Neural cell (in vitro differentiated cells): ENCODE measurements at regions not wholly inside any gene's neighbourhood (a gene's known extent, or its start where the extent isn't known, plus 50 kb on each side); places are given as distances from the start of the nearest gene placed in this dataset.

Source experiments
- H2AFZ ChIP-seq: fragments of 200-600, 300-800 bp; sonication (generic), shearing (Covaris generic); 2 replicates; pipeline ENCODE4 v1.6.0; 2014; ENCODE audit warnings: low read depth, mild to moderate bottlenecking, antibody characterized with exemption, low read length, moderate library complexity
- H3F3A ChIP-seq: fragments of 200-600 bp; shearing (Covaris generic); 2 replicates; pipeline ENCODE4 v1.6.1; 2016; ENCODE audit warnings: mild to moderate bottlenecking, moderate library complexity, mixed read lengths, antibody characterized with exemption, low read length; ENCODE audit not compliant: insufficient read depth, poor library complexity, severe bottlenecking
- H3K27ac ChIP-seq: fragments of 200-600, 300-800 bp; sonication (generic), shearing (Covaris generic); 2 replicates; pipeline ENCODE4 v1.5.1; 2014; ENCODE audit warnings: mild to moderate bottlenecking, low read length, moderate library complexity
- H3K27me3 ChIP-seq: fragments of 300-800, 200-600 bp; sonication (generic), shearing (Covaris generic); 2 replicates; pipeline ENCODE4 v1.6.0; 2014; ENCODE audit warnings: mild to moderate bottlenecking, low read depth, low read length, moderate library complexity; ENCODE audit not compliant: insufficient read depth
- H3K36me3 ChIP-seq: fragments of 300-800, 200-600 bp; sonication (generic), shearing (Covaris generic); 2 replicates; pipeline ENCODE4 v1.5.1; 2014; ENCODE audit warnings: mild to moderate bottlenecking, antibody characterized with exemption, low read length, moderate library complexity; ENCODE audit not compliant: insufficient read depth
- H3K4me2 ChIP-seq: fragments of 300-800, 200-600 bp; sonication (generic), shearing (Covaris generic); 2 replicates; pipeline ENCODE4 v1.6.0; 2014; ENCODE audit warnings: mild to moderate bottlenecking, low read length
- H3K4me3 ChIP-seq: fragments of 300-800, 200-600 bp; sonication (generic), shearing (Covaris generic); 2 replicates; pipeline ENCODE4 v1.5.1; 2014; ENCODE audit warnings: mild to moderate bottlenecking, low read length, moderate library complexity
- H3K79me2 ChIP-seq: fragments of 200-600 bp; shearing (Covaris generic); replicated peaks from 2 replicates; pipeline ENCODE4 v1.6.0; 2014; ENCODE audit warnings: mild to moderate bottlenecking, low read length, moderate library complexity; ENCODE audit not compliant: insufficient read depth
- H3K9ac ChIP-seq: fragments of 300-800, 200-600 bp; sonication (generic), shearing (Covaris generic); 2 replicates; pipeline ENCODE4 v1.6.1; 2016; ENCODE audit warnings: mild to moderate bottlenecking, low read length, mixed read lengths
- H3K9me2 ChIP-seq: fragments of 200-600 bp; shearing (Covaris generic); 2 replicates; pipeline ENCODE4 v1.6.1; 2016; ENCODE audit warnings: mild to moderate bottlenecking, low read length, mixed read lengths; ENCODE audit not compliant: insufficient read depth
- H3K9me3 ChIP-seq: fragments of 200-600, 300-800 bp; sonication (generic), shearing (Covaris generic); 2 replicates; pipeline ENCODE4 v1.6.1; 2016; ENCODE audit warnings: mild to moderate bottlenecking, mixed run types, low read length, moderate library complexity, mixed read lengths
- H4K20me1 ChIP-seq: fragments of 200-600 bp; shearing (Covaris generic); 2 replicates; pipeline ENCODE4 v1.6.1; 2016; ENCODE audit warnings: mild to moderate bottlenecking, mixed run types; ENCODE audit not compliant: insufficient read depth
- EP300 ChIP-seq: fragments of 450-650 bp; conservative IDR thresholded peaks from 2 replicates; pipeline ENCODE4 v1.6.1; 2014; ENCODE audit warnings: antibody characterized with exemption, mild to moderate bottlenecking, moderate library complexity; ENCODE audit not compliant: poor library complexity, severe bottlenecking
- EZH2 ChIP-seq: fragments of 200-600, 300-800 bp; shearing (Covaris generic), sonication (generic); IDR thresholded peaks from 2 replicates; pipeline ENCODE4 v1.6.1; 2014; ENCODE audit warnings: antibody characterized with exemption, low read length, borderline replicate concordance, mild to moderate bottlenecking; ENCODE audit not compliant: insufficient read depth, poor library complexity, severe bottlenecking
- MXI1 ChIP-seq: fragments of 450-650 bp; conservative IDR thresholded peaks from 2 replicates; pipeline ENCODE4 v1.6.1; 2014; ENCODE audit warnings: antibody characterized with exemption, mild to moderate bottlenecking; ENCODE audit not compliant: poor library complexity, severe bottlenecking
- POLR2AphosphoS5 ChIP-seq: IDR thresholded peaks from 2 replicates; pipeline ENCODE4 v1.6.1; 2012
- RAD21 ChIP-seq: fragments of 450-650 bp; conservative IDR thresholded peaks from 2 replicates; pipeline ENCODE4 v1.6.1; 2014; ENCODE audit warnings: antibody characterized with exemption, mild to moderate bottlenecking, moderate library complexity
- SMC3 ChIP-seq: fragments of 450-650 bp; conservative IDR thresholded peaks from 2 replicates; pipeline ENCODE4 v1.6.1; 2014; ENCODE audit warnings: antibody characterized with exemption, mild to moderate bottlenecking, moderate library complexity; ENCODE audit not compliant: poor library complexity
- TAF1 ChIP-seq: IDR thresholded peaks from 2 replicates; pipeline ENCODE4 v1.6.1; 2012; ENCODE audit warnings: low read depth
- TF ChIP-seq, protein P1 (sequence below): fragments of 450-650 bp; IDR thresholded peaks from 2 replicates; pipeline ENCODE4 v1.5.1; 2014; ENCODE audit warnings: antibody characterized with exemption, mild to moderate bottlenecking, moderate library complexity; ENCODE audit not compliant: poor library complexity, severe bottlenecking
- TF ChIP-seq, protein P2 (sequence below): IDR thresholded peaks from 2 replicates; pipeline ENCODE4 v1.6.1; 2012; ENCODE audit warnings: borderline replicate concordance

DNA sequence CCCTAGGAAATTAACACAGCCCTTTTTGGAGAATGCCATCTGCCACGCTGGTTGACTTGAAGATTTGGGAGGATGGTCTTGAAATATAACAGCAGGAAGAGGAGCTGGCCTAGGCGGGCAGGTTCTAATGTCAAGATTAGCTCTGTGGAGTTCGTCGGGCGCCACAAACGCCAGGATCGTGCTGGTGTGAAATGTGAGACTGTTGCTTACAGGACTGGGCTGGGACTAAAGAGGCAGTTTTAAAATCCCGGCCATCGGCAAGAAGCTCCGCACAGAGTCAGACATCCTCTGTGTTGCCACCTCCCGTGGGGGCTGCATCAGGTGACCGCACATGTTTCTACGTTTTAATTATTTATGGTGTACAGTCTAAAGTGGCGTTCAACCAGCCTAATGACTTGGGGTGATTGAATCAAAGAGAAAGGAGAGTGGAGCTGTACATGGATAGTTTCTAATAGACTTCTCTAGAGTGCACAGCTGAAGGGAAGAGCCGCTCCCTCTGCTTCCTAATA, 99.4 kb upstream of the BCL11A start:
- no peak overlapping the region for H3K27ac ChIP-seq
- TF ChIP-seq EZH2 (no peak), EP300 (no peak)

DNA sequence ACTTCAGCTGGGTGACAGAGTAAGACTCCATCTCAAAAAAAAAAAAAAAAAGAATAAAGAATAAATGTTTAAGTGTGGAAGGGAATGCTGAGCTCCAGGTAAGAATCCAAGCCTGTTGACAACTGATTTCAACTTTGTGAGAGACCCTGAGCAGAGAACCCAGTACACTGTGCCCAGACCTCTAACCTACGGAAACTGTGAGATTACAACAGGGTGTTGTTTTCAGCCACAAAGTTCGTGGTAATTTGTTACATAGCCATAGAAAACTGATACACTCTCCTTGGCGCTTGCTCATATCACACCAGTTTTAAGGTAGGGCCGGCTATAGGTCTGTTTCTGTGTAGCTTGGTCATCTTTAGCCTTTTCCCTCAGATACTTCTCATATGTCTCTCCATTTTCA, 98.4 kb upstream of the PAPOLG start:
- no peaks in the 10 kb centered on the region for H3K36me3 ChIP-seq
- H3K9me3 ChIP-seq: no peaks in the 10 kb centered on the region
- H4K20me1 ChIP-seq: no peaks in the 10 kb centered on the region
- H2AFZ ChIP-seq: no peak overlapping the region
- no peak overlapping the region for H3K4me3 ChIP-seq
- no peaks in the 10 kb centered on the region for H3K9me2 ChIP-seq
- no peak overlapping the region for H3K9ac ChIP-seq
- no peaks in the 10 kb centered on the region for H3K27me3 ChIP-seq
- H3K79me2 ChIP-seq: no peaks in the 10 kb centered on the region
- TF ChIP-seq, protein P1, sequence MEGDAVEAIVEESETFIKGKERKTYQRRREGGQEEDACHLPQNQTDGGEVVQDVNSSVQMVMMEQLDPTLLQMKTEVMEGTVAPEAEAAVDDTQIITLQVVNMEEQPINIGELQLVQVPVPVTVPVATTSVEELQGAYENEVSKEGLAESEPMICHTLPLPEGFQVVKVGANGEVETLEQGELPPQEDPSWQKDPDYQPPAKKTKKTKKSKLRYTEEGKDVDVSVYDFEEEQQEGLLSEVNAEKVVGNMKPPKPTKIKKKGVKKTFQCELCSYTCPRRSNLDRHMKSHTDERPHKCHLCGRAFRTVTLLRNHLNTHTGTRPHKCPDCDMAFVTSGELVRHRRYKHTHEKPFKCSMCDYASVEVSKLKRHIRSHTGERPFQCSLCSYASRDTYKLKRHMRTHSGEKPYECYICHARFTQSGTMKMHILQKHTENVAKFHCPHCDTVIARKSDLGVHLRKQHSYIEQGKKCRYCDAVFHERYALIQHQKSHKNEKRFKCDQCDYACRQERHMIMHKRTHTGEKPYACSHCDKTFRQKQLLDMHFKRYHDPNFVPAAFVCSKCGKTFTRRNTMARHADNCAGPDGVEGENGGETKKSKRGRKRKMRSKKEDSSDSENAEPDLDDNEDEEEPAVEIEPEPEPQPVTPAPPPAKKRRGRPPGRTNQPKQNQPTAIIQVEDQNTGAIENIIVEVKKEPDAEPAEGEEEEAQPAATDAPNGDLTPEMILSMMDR: no peak
- TF ChIP-seq MXI1: no peak
- TF ChIP-seq POLR2AphosphoS5: no peak
- no peak for TF ChIP-seq EZH2
- no peak for TF ChIP-seq RAD21
- H3K27ac ChIP-seq: no peak overlapping the region
- H3F3A ChIP-seq: no peaks in the 10 kb centered on the region
- H3K4me2 ChIP-seq: no peak overlapping the region

More for the DNA sequence above, 99.4 kb upstream of the BCL11A start:
- no peaks in the 10 kb centered on the region for H3K27me3 ChIP-seq
- no peak overlapping the region for H3K4me3 ChIP-seq
- no peak overlapping the region for H3K9ac ChIP-seq
- no peaks in the 10 kb centered on the region for H3K9me2 ChIP-seq
- no peaks in the 10 kb centered on the region for H3K9me3 ChIP-seq
- H3K4me2 ChIP-seq: no peak overlapping the region
- H2AFZ ChIP-seq: no peak overlapping the region
- no peaks in the 10 kb centered on the region for H4K20me1 ChIP-seq
- H3K36me3 ChIP-seq: no peaks in the 10 kb centered on the region
- H3F3A ChIP-seq: no peaks in the 10 kb centered on the region
- H3K79me2 ChIP-seq: no peaks in the 10 kb centered on the region

DNA sequence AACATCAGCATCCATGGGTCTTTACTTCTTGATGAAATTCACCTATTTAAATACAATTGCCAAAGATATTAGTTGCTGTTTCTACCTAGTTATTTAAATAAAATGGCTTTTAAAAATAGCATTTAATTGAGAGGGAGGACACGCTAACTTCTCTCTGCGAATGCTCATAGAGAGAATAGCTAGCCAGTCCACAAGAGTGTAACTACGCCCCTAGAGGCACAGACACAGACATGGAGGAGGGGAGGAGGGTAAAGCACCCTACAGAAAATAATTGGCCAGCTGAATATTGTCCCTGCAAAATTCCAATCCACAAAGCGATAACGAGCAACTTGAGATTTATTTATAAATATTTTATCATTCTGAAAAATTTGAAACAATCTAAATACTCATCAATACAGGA, 97.0 kb upstream of the PAPOLG start:
- no peaks in the 10 kb centered on the region for H3K9me3 ChIP-seq
- no peaks in the 10 kb centered on the region for H3F3A ChIP-seq
- no peak overlapping the region for H3K9ac ChIP-seq
- no peaks in the 10 kb centered on the region for H3K36me3 ChIP-seq
- no peaks in the 10 kb centered on the region for H3K79me2 ChIP-seq
- no peaks in the 10 kb centered on the region for H3K27me3 ChIP-seq
- no peak overlapping the region for H3K4me3 ChIP-seq
- H3K27ac ChIP-seq: no peak overlapping the region
- no peak for TF ChIP-seq MXI1
- TF ChIP-seq EZH2: no peak
- TF ChIP-seq, protein P2, sequence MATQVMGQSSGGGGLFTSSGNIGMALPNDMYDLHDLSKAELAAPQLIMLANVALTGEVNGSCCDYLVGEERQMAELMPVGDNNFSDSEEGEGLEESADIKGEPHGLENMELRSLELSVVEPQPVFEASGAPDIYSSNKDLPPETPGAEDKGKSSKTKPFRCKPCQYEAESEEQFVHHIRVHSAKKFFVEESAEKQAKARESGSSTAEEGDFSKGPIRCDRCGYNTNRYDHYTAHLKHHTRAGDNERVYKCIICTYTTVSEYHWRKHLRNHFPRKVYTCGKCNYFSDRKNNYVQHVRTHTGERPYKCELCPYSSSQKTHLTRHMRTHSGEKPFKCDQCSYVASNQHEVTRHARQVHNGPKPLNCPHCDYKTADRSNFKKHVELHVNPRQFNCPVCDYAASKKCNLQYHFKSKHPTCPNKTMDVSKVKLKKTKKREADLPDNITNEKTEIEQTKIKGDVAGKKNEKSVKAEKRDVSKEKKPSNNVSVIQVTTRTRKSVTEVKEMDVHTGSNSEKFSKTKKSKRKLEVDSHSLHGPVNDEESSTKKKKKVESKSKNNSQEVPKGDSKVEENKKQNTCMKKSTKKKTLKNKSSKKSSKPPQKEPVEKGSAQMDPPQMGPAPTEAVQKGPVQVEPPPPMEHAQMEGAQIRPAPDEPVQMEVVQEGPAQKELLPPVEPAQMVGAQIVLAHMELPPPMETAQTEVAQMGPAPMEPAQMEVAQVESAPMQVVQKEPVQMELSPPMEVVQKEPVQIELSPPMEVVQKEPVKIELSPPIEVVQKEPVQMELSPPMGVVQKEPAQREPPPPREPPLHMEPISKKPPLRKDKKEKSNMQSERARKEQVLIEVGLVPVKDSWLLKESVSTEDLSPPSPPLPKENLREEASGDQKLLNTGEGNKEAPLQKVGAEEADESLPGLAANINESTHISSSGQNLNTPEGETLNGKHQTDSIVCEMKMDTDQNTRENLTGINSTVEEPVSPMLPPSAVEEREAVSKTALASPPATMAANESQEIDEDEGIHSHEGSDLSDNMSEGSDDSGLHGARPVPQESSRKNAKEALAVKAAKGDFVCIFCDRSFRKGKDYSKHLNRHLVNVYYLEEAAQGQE: no peak
- TF ChIP-seq, protein P1: no peak
- TF ChIP-seq SMC3: no peak
- no peak for TF ChIP-seq TAF1
- no peak for TF ChIP-seq POLR2AphosphoS5
- TF ChIP-seq EP300: no peak
- no peak for TF ChIP-seq RAD21
- H3K9me2 ChIP-seq: no peaks in the 10 kb centered on the region
- no peaks in the 10 kb centered on the region for H4K20me1 ChIP-seq
- H2AFZ ChIP-seq: no peak overlapping the region
- H3K4me2 ChIP-seq: no peak overlapping the region
